Keratinocyte (primary cell): ENCODE measurements at regions not wholly inside any gene's neighbourhood (a gene's known extent, or its start where the extent isn't known, plus 50 kb on each side); places are given as distances from the start of the nearest gene placed in this dataset.

Experiments used
- DNase-seq: peaks from one replicate; pipeline ENCODE4 v3.0.0-alpha.2; 2011; ENCODE audit warnings: low read depth, missing footprints, low spot score
- FAIRE-seq: peaks from 2 replicates; lab custom pipeline; 2011; peaks lifted over from hg19 to GRCh38; lab: Jason Lieb, UNC
- H2AFZ ChIP-seq: 2 replicates; pipeline ENCODE4 v1.6.0; 2012; ENCODE audit warnings: low read length, control low read depth, inconsistent platforms; ENCODE audit not compliant: control insufficient read depth
- H3K27ac ChIP-seq: 2 replicates; pipeline ENCODE4 v1.5.1; 2011; ENCODE audit warnings: low read length; ENCODE audit not compliant: control insufficient read depth, insufficient read depth
- H3K27me3 ChIP-seq: 3 replicates; pipeline ENCODE4 v1.6.0; 2011; ENCODE audit warnings: low read length; ENCODE audit not compliant: control insufficient read depth, insufficient read depth; ENCODE audit errors: extremely low read depth
- H3K36me3 ChIP-seq, 2 experiments: 2 replicates in 1 of 2; 3 replicates in 1 of 2; pipeline ENCODE4 v1.5.1; 2011; ENCODE audit warnings: low read length in 2 of 2, mild to moderate bottlenecking in 1 of 2; ENCODE audit not compliant: control insufficient read depth in 2 of 2, insufficient read depth in 2 of 2; ENCODE audit errors: extremely low read depth in 1 of 2
- H3K4me1 ChIP-seq: 3 replicates; pipeline ENCODE4 v1.5.1; 2011; ENCODE audit warnings: low read length; ENCODE audit not compliant: control insufficient read depth, insufficient read depth; ENCODE audit errors: extremely low read depth
- H3K4me2 ChIP-seq: 3 replicates; pipeline ENCODE4 v1.6.0; 2011; ENCODE audit warnings: low read depth, low read length; ENCODE audit not compliant: control insufficient read depth, insufficient read depth; ENCODE audit errors: extremely low read depth
- H3K4me3 ChIP-seq, 3 experiments: fragments of 200-600 bp in 1 of 3; sonication (generic) in 1 of 3; 2 replicates in 2 of 3; 3 replicates in 1 of 3; pipeline ENCODE4 v1.5.1; 2011 to 2016; ENCODE audit warnings: low read length in 3 of 3, mild to moderate bottlenecking in 3 of 3, control low read depth in 2 of 3, inconsistent platforms in 1 of 3, low read depth in 1 of 3, mixed read lengths in 1 of 3, mixed run types in 1 of 3, moderate library complexity in 1 of 3; ENCODE audit not compliant: control insufficient read depth in 2 of 3, insufficient read depth in 2 of 3; ENCODE audit errors: extremely low read depth in 1 of 3
- H3K79me2 ChIP-seq: 2 replicates; pipeline ENCODE4 v1.6.0; 2012; ENCODE audit warnings: low read length; ENCODE audit not compliant: control insufficient read depth, insufficient read depth
- H3K9ac ChIP-seq: 3 replicates; pipeline ENCODE4 v1.6.0; 2011; ENCODE audit warnings: low read length; ENCODE audit not compliant: control insufficient read depth, insufficient read depth; ENCODE audit errors: extremely low read depth
- H3K9me1 ChIP-seq: 3 replicates; pipeline ENCODE4 v1.6.0; 2011; ENCODE audit warnings: low read length; ENCODE audit not compliant: control insufficient read depth, insufficient read depth; ENCODE audit errors: extremely low read depth
- H3K9me3 ChIP-seq: 2 replicates; pipeline ENCODE4 v1.5.1; 2012; ENCODE audit warnings: low read depth, low read length; ENCODE audit not compliant: control insufficient read depth
- H4K20me1 ChIP-seq: 3 replicates; pipeline ENCODE4 v1.6.0; 2011; ENCODE audit warnings: low read length; ENCODE audit not compliant: control insufficient read depth, insufficient read depth; ENCODE audit errors: extremely low read depth
- EZH2 ChIP-seq: IDR thresholded peaks from one replicate; pipeline ENCODE4 v1.6.1; 2012; ENCODE audit warnings: inconsistent platforms, mild to moderate bottlenecking, low read length, moderate library complexity
- dilution Hi-C: fragments of 300-500 bp; cut with MboI; formaldehyde crosslinking; loops from one replicate; pipeline ENCODE4 v1.7.0; 2020; ENCODE audit warnings: low sequenced_read_pairs; ENCODE audit not compliant: extremely low pct_ligation_motif_present
- TF ChIP-seq, protein P1 (sequence below), 3 experiments: IDR thresholded peaks in 1 of 3; conservative IDR thresholded peaks in 1 of 3; optimal IDR thresholded peaks in 1 of 3; 2 replicates in 2 of 3; 3 replicates in 1 of 3; pipeline versions ENCODE3 to v1.5.1; 2011; ENCODE audit warnings: low read length in 3 of 3, mild to moderate bottlenecking in 3 of 3, moderate library complexity in 2 of 3, control low read depth in 1 of 3, inconsistent platforms in 1 of 3; ENCODE audit not compliant: insufficient read depth in 2 of 3; ENCODE audit errors: extremely low read depth in 1 of 3

DNA sequence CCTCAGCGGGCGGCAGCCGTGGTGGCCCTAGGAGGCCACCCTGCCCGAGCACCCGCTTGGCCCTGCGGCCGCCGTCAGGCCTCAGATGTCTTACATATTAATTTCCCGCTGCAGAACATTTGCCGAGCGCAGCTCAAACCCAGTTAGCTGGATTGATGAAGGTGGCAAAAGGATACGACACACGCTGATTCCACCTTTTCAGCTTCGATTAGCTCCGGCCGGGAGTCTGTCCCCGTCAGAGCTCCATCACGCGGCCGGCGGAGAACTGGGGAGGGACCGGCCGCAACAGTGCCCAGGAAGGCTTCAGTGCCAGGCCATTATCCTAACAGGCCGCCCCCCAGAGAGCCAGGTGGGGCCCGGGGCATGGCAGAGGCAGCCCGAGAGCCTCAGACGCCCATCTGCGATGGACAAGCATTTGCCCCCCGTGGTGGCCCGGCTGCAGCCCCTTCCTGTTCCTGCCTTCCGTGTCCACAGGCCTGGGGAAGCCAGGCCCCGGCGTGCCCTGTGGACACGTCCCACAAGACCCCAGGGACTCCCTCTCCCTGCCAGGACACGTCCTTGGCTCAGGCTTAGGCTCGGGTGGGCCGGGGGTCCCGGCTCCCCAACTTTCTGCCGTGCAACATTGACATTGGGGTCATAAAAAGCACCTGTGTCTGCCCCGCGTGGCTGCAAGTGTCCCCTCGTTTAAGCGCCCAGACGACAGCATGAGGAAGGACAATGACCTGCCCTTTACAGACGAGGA, 133.8 kb upstream of the NKX1-1 start:
- no peaks in the 10 kb centered on the region for H3K4me1 ChIP-seq
- no peaks in the 10 kb centered on the region for H3K9me3 ChIP-seq
- H3K4me3 ChIP-seq = no peak overlapping the region
- peaks cover 4% of the 10 kb centered on the region for H3K27me3 ChIP-seq
- H3K9ac ChIP-seq = no peak overlapping the region
- no peak overlapping the region for H3K4me2 ChIP-seq
- no peak for DNase-seq
- no peak overlapping the region for H2AFZ ChIP-seq
- no peak for TF ChIP-seq EZH2
- TF ChIP-seq, protein P1, sequence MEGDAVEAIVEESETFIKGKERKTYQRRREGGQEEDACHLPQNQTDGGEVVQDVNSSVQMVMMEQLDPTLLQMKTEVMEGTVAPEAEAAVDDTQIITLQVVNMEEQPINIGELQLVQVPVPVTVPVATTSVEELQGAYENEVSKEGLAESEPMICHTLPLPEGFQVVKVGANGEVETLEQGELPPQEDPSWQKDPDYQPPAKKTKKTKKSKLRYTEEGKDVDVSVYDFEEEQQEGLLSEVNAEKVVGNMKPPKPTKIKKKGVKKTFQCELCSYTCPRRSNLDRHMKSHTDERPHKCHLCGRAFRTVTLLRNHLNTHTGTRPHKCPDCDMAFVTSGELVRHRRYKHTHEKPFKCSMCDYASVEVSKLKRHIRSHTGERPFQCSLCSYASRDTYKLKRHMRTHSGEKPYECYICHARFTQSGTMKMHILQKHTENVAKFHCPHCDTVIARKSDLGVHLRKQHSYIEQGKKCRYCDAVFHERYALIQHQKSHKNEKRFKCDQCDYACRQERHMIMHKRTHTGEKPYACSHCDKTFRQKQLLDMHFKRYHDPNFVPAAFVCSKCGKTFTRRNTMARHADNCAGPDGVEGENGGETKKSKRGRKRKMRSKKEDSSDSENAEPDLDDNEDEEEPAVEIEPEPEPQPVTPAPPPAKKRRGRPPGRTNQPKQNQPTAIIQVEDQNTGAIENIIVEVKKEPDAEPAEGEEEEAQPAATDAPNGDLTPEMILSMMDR (optimal IDR thresholded peaks at IDR 0.05 in 1 of 3, IDR thresholded peaks at IDR 0.05 in 1 of 3, conservative IDR thresholded peaks at IDR 0.05 in 1 of 3; ENCODE audit: extremely low read depth in 1 of 3, insufficient read depth in 2 of 3, low read length in 3 of 3) = no peak
- no peaks in the 10 kb centered on the region for H4K20me1 ChIP-seq
- no peaks in the 10 kb centered on the region for H3K9me1 ChIP-seq
- H3K27ac ChIP-seq = no peak overlapping the region
- FAIRE-seq = no peak
- H3K36me3 ChIP-seq = no peaks in the 10 kb centered on the region
- dilution Hi-C loops = no loop called here
- H3K79me2 ChIP-seq = no peaks in the 10 kb centered on the region

DNA sequence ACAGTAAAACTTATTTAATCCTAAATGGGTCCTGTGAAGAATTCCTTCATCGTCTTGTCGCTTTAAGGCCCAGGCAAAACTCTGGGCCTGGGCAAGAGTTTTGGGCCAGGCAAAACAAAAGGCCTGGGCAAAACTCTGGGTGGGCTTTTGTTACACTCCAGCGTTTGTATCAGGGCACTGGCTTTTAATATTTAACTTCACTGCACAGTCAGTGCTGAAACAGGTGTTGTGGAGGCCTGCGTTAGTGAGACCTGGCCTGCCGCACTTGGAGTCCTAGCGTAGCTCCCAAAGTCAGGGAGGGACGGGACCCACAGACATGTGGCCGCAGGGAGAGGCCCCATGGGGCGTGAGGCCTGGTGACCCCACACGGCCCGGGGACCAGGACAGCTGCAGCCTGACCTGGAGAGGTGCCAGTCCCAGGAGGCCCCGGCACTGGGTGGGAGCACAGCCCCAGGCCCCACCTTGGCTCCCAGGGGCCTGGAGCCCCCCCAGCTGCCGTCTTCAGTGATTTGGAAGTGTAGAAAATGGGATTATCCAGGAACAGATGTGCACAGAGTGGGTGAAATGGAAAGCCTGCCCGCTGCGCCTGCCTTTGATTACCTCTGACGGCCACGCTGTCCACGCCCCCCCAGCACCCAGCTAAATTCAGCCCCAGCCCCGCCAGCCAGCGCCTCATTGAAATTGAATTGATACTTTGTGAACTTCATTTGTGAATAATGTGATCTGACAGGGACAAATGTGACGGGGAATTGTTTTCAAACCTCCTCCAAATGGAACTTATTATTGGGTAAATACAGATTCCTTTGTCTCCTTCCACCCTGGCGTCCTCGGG, 132.9 kb upstream of the NKX1-1 start:
- H3K36me3 ChIP-seq = no peaks in the 10 kb centered on the region
- H4K20me1 ChIP-seq = no peaks in the 10 kb centered on the region
- no peak for TF ChIP-seq EZH2
- H3K27me3 ChIP-seq = peaks cover 13% of the 10 kb centered on the region
- no peaks in the 10 kb centered on the region for H3K4me1 ChIP-seq
- FAIRE-seq = no peak
- dilution Hi-C loops = no loop called here
- no peak overlapping the region for H3K27ac ChIP-seq
- DNase-seq = no peak
- H3K9ac ChIP-seq = no peak overlapping the region
- no peaks in the 10 kb centered on the region for H3K9me3 ChIP-seq
- H2AFZ ChIP-seq = no peak overlapping the region
- H3K79me2 ChIP-seq = no peaks in the 10 kb centered on the region
- no peaks in the 10 kb centered on the region for H3K9me1 ChIP-seq
- H3K4me3 ChIP-seq = no peak overlapping the region
- H3K4me2 ChIP-seq = no peak overlapping the region
